HG02943 (cell line): ENCODE measurements at regions not wholly inside any gene's neighbourhood (a gene's known extent, or its start where the extent isn't known, plus 50 kb on each side); places are given as distances from the start of the nearest gene placed in this dataset.

Source experiments
- ATAC-seq: cut with Tn5 transposase; IDR thresholded peaks from one replicate; pipeline ENCODE4 v1.9.1; 2021; ENCODE audit warnings: mild to moderate bottlenecking, low read depth, moderate library complexity; ENCODE audit not compliant: unreplicated experiment

- no peak for ATAC-seq
Measured at GRCh38 chr2:51595836-51596235, 563.9 kb upstream of the NRXN1 start.

GRCh38 chr2:51581636-51582267 lies 549.8 kb upstream of the NRXN1 start:
- no peak for ATAC-seq

DNA sequence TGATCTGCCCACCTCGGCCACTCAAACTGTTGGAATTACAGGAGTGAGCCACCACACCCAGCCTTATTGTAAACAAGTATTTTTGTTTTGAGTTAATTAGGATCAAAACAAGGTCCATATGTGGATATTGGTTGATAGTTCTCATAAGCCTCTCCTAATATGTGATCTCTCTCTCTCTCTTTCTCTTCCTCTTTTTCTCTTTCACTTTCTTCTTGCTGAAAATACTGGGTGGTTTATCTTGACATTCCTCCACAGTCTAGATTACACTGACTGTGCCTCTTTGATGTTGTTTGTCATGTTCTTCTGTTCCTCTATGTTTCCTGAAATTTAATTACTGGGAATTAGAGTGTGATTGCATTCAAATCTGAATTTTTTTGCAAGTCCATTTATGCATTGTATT lies 547.5 kb upstream of the NRXN1 start:
- no peak for ATAC-seq

DNA sequence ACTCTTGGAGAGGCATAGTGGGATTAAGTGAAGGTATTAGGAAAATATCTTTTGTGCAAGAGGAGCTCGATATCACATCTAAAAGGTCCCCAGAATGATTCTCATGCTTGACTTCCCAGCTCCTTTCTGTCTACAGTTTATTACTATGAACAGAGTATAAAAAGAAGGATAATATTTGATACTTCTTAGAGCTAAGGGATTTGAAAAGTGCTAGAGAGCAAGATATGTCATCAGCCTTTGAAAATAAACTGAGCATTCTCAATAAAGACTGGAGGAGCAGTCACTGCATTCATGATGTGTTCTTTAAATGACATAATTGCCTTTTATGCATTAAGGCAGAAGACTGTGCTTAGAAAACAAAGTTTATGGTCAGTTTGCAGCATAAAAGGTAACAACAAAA lies 543.2 kb upstream of the NRXN1 start:
- ATAC-seq = no peak

DNA sequence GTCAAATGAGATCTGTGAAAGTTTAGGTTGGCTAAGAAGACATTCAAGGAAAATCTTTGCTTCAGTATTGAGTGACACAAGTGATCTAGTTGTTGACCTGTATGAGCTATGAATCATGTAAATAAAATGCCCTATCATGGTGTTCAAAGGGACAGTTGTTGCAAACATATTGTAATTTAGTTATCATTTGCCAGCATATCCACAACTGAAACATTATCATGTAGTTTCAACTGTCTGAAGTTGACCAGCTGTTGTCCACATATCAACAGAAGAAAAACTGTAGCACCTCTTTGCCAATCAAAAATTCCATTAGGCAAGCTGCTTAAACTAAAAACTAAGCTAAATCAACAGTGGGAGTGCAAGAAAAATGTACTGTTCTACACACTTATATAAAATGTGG lies 527.1 kb upstream of the NRXN1 start:
- ATAC-seq = no peak

DNA sequence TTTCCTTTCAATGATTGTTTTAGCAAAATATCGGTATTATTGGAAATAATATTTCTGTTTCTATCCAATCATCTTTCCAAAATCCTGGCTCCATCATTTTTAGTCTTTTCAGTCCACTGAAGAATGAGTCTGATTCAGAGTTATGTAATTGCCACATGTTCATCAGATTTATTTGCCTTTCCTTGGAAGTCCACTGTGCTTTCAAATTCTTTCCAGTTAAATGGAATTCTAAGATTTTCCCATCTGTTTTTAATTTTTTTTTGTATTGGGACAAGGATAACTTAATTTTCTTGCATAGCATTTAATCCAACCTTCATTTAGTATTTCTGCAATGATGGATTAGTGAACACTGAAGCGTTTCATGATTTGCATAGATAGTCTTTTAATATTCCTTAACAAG lies 521.5 kb upstream of the NRXN1 start:
- ATAC-seq = no peak

DNA sequence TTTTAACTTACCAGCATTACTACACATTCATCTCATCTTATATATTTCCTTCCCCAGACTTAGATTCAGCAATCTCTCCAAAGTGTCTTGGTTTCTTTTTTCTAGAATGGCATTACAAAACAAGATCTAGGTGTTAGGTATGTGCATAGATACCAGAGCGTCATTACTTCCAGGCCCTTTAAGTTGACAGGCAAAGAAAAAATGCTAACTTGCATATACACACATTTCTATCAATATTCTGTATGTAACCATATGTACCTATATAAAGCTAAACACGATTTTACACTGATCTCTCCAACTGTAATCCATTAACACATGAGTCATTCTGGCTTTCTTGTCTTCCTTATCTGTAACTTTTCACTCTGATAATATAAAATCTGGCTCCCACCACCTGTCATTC lies 503.8 kb upstream of the NRXN1 start:
- no peak for ATAC-seq

DNA sequence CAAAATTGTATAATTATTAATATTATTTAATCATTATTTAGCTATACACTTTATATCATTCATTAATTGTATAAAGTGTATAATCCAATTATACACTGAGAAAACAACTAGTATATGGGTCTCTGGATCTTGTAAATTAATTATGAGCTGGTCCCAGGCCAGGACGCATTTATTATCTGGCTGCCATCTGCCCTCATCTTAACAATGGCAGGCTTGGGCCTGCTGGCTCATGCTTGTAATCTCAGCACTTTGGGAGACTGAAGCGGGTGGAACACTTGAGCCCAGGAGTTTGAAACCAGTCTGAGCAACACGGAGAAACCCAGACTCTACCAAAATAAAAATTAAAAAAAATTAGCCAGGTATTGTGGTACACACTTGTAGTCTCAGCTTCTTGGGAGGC lies 502.2 kb upstream of the NRXN1 start:
- no peak for ATAC-seq

DNA sequence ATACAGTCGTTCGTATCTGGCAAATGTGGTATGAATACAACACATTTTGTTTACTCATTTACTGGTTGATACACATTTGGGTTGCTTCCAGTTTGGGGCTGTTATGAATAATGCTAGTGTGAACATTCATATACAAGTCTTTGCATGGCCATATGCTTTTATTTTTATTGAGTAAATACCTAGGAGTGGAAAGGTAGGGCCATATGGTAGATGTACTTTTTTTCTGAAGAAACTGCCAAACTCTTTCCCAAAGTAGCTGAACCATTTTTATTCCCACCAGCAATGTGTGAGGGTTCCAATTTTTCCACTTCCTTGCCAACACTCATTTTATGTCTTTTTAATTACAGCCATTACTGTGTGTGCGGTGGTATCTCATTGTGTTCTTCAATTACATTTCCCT lies 496.2 kb upstream of the NRXN1 start:
- no peak for ATAC-seq

- ATAC-seq = no peak
Measured at GRCh38 chr2:51526766-51527165, 494.8 kb upstream of the NRXN1 start.

GRCh38 chr2:51516667-51517066 lies 484.7 kb upstream of the NRXN1 start:
- ATAC-seq = no peak

GRCh38 chr2:51511002-51511401 lies 479.1 kb upstream of the NRXN1 start:
- ATAC-seq = no peak

GRCh38 chr2:51510303-51510702 lies 478.4 kb upstream of the NRXN1 start:
- ATAC-seq = no peak

DNA sequence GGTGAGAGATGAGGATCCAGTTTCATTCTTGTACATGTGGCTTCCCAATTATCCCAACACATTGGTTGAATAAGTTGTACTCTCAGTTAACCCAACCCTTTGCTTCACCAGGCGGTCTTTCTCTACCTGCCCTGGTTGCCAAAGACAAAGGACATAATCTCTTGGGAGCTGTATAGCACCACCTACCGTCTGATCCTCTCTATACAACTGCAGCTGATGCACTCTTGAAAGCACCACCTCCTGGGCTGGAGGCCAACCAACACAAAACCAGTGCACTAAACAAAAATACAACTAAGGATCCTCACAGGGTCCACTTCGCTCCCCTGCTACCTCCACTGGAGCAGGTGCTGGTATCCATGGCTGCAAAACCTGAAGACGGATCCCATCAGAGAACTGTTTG lies 473.6 kb upstream of the NRXN1 start:
- no peak for ATAC-seq

DNA sequence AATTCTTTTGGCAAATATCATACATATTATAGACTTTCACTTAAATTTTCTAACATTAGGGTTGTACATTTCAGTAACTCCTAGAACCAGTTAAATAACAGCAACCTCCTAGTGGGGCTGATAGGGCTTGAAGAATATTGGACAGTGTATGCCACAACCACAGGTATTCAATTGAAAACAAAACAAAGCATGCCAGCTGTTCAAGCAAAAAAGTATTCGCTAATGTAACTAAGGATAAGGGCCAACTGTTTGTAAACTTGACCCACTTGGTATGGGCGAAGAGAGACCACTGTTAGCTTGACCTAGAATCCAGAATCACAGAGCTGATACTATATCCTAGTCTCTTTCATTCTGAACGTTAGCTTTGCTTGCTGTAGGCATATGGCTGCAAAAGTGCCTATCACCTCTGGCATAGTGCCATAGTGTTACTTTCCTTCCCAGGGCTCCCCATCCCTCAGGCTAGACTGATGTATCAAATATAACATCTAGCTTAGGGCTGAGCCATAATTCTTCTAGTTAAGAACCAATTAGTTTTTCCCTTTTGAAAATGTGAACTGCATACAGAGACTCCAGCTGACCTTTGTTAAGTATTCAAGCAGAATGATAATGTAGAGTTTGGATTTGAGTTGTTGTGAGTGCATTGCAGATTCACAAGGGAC lies 458.8 kb upstream of the NRXN1 start:
- ATAC-seq = no peak

- ATAC-seq = no peak
Measured at GRCh38 chr2:51484605-51485004, 452.7 kb upstream of the NRXN1 start.

GRCh38 chr2:51483720-51484119 lies 451.8 kb upstream of the NRXN1 start:
- ATAC-seq = no peak

DNA sequence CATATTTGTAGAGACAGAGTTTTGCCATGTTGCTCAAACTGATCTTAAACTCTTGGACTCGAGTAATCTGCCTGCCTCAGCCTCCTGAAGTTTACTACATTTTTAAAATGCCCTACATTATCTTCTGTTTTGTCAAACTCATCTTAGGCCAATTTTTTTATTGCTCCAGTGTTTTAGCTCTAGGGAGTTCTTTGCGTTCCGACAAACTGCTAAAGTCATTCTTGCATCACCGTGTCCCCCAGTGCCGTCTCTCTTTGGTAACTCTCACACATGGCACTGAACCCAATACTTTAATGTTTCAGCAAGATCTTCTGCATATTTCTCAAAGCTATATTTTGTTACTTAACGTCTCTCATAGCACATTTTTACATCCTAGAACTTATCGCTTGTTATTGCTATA lies 440.9 kb upstream of the NRXN1 start:
- ATAC-seq = no peak

DNA sequence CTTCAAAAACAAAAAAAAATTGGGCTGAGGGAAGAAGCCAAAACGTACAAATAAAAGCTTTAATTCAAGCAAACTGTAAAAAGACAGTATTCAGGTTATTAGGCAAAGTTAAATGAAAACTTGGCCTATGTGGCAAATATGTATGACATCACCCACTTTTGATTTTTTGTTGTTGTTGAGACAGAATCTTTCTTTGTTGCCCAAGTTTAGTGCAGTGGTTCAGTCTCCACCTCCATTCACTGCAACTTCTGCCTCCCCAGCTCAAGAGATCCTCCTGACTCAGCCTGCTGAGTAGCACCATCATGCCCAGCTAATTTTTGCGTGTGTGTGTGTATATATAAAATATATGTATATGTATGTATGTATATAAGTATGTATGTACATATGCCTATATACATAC lies 440.4 kb upstream of the NRXN1 start:
- no peak for ATAC-seq

DNA sequence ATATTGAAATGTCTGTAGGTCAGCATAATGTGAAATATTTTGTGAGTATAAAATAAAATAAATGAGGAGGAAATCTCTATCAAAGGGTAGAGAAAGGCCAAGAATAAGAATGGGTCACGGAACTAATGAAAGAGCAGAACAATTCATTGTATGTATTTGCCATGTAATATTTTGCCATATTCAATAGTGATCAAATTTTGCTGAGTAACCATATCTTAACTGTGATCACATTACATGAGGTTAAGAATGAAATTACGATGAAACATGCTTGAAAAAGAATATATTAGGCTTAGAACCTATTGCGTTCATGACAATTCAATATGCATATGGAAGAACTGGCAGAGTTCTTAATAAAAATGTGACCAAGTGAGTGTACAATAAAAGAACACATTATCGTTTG lies 437.2 kb upstream of the NRXN1 start:
- no peak for ATAC-seq

GRCh38 chr2:51465326-51465725 lies 433.4 kb upstream of the NRXN1 start:
- no peak for ATAC-seq

DNA sequence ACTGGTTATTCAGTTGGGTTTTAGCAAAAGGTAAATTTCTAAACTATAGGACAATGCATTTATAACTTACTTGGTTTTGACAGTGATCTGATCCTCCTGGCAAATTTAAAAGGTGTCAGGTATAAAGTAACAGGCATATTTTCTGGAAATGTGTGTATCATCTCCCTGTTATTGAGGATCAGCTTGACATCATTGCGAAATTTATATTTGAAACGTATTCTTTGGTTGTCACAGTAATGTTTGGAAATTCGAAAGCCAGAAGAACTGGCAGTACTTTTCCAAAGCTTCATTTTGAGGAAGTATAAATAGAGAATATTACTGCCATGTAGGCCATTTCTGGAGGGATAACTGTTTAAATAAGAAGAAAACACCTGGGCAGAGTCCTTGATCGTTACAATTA lies 422.2 kb upstream of the NRXN1 start:
- ATAC-seq = no peak

GRCh38 chr2:51448911-51449310 lies 417.0 kb upstream of the NRXN1 start:
- ATAC-seq = no peak
